ENCODE measurements at regions not wholly inside any gene's neighbourhood (a gene's known extent, or its start where the extent isn't known, plus 50 kb on each side); places are given as distances from the start of the nearest gene placed in this dataset.

- Histone ChIP-seq H3K9ac (ENCODE audit: low read length) (no peak overlapping the region), H3K4me1 (ENCODE audit: insufficient read depth, low read length) (no peaks in the 10 kb centered on the region), H2AFZ (ENCODE audit: low read length) (no peak overlapping the region), H3K9me3 (ENCODE audit: low read length) (no peaks in the 10 kb centered on the region), H3K27ac (ENCODE audit: low read length) (no peak overlapping the region), H3K4me2 (ENCODE audit: low read length) (no peak overlapping the region), H3K4me3 (ENCODE audit: low read length) (no peak overlapping the region), H3F3A (ENCODE audit: low read length, unreplicated experiment) (no peaks in the 10 kb centered on the region), H4K20me1 (ENCODE audit: low read length) (no peaks in the 10 kb centered on the region), H3K79me2 (ENCODE audit: low read length) (no peaks in the 10 kb centered on the region), H3K27me3 (ENCODE audit: low read length) (peaks cover 97% of the 10 kb centered on the region), H3K36me3 (ENCODE audit: low read depth, low read length) (no peaks in the 10 kb centered on the region), H3K9me2 (replicated peaks; ENCODE audit: low read length) (no peaks in the 10 kb centered on the region)
- TF ChIP-seq CTCF (conservative IDR thresholded peaks at IDR 0.05; ENCODE audit: low read depth, low read length), result no peak
- TF ChIP-seq EZH2phosphoT487 (IDR thresholded peaks at IDR 0.05; ENCODE audit: borderline replicate concordance, low read length), result no peak
- no peak for TF ChIP-seq EZH2 (IDR thresholded peaks at IDR 0.05; ENCODE audit: low read length, unreplicated experiment)
- ChIA-PET POLR2A (ENCODE audit: unreplicated experiment) (no interaction called here), CTCF (no interaction called here)
- no peak for DNase-seq
- no peak for ATAC-seq
- intact Hi-C loops (cut with micrococcal nuclease), result no loop called here
- BruUV-seq (replicated peaks), result no TSS peak
These were observed 245.4 kb upstream of the TMEM132C start for GRCh38 chr12:128021561-128021960.

DNA sequence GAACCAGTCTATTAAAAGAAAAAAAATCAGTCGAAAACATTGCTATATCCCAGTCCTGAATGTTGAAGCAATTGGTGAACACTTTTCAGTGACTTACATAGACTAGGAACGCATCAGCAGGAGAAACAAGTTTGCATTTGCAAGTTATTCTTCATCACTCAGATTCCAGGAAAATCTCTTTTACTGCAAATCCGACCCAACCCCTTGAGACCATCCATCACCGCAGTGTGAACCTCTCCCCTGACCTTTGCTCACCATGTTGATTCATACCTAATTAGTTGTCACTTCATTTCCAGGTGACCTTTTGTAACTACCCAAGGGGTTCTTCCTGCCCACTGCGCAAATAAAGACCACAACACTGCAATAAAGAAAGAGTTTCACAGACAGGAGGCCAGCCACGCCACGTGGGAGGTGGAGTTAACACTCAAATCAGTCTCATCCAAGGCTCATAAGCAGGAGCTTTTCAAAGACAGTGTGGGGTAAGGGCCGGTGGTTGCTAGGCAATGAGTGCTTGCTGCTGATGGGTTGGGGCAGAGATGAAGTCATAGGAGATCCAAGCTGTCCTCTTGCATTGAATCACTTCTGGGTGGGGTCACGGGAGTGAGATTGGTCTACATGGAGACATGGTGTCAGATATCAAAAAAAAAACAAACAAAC, 241.3 kb upstream of the TMEM132C start:
- intact Hi-C loops (cut with micrococcal nuclease), result no loop called here
- H3K27me3 ChIP-seq (ENCODE audit: low read length), result peaks cover 97% of the 10 kb centered on the region

More for the DNA sequence above, 241.3 kb upstream of the TMEM132C start:
- Histone ChIP-seq H3K9me3 (ENCODE audit: low read length) (no peaks in the 10 kb centered on the region), H3K9me2 (replicated peaks; ENCODE audit: low read length) (no peaks in the 10 kb centered on the region), H3K4me3 (ENCODE audit: low read length) (no peak overlapping the region), H3K9ac (ENCODE audit: low read length) (no peak overlapping the region), H3K4me2 (ENCODE audit: low read length) (no peak overlapping the region), H2AFZ (ENCODE audit: low read length) (no peak overlapping the region), H3K36me3 (ENCODE audit: low read depth, low read length) (no peaks in the 10 kb centered on the region), H4K20me1 (ENCODE audit: low read length) (no peaks in the 10 kb centered on the region), H3F3A (ENCODE audit: low read length, unreplicated experiment) (no peaks in the 10 kb centered on the region), H3K79me2 (ENCODE audit: low read length) (no peaks in the 10 kb centered on the region), H3K27ac (ENCODE audit: low read length) (no peak overlapping the region), H3K4me1 (ENCODE audit: insufficient read depth, low read length) (no peaks in the 10 kb centered on the region)
- DNase-seq (no peak), ATAC-seq (no peak)
- ChIA-PET CTCF (no interaction called here), POLR2A (ENCODE audit: unreplicated experiment) (no interaction called here)
- TF ChIP-seq EZH2 (IDR thresholded peaks at IDR 0.05; ENCODE audit: low read length, unreplicated experiment) (no peak), EZH2phosphoT487 (IDR thresholded peaks at IDR 0.05; ENCODE audit: borderline replicate concordance, low read length) (no peak), CTCF (conservative IDR thresholded peaks at IDR 0.05; ENCODE audit: low read depth, low read length) (no peak)
- no TSS peak for BruUV-seq (replicated peaks)

Measured in PC-3 (cell line).